GM21825 (cell line): ENCODE measurements at regions not wholly inside any gene's neighbourhood (a gene's known extent, or its start where the extent isn't known, plus 50 kb on each side); places are given as distances from the start of the nearest gene placed in this dataset.
"Not testable (repeated sequence)": the region's sequence is repeated elsewhere in the genome, so short reads cannot be mapped to it uniquely, and the experiment has no call there.

Experiments used
- ATAC-seq: cut with Tn5 transposase; IDR thresholded peaks from one replicate; pipeline ENCODE4 v1.9.1; 2021; ENCODE audit warnings: mild to moderate bottlenecking, moderate library complexity; ENCODE audit not compliant: unreplicated experiment

GRCh38 chr3:38966811-38967692 is 84.7 kb downstream of the SCN11A start:
- ATAC-seq, result no peak

GRCh38 chr3:38964646-38965045 is 87.1 kb downstream of the SCN11A start:
- no peak for ATAC-seq

- ATAC-seq, result no peak
Observed at GRCh38 chr3:38964204-38964603, 87.5 kb downstream of the SCN11A start.

- peak; percentile 60 for ATAC-seq
Observed at GRCh38 chr3:38960953-38961622, 90.7 kb downstream of the SCN11A start.

- ATAC-seq, result no peak
Observed at GRCh38 chr3:38960042-38960622, 91.6 kb downstream of the SCN11A start.

- ATAC-seq, result no peak
Observed at GRCh38 chr3:38958026-38958720, 93.6 kb downstream of the SCN11A start.

- ATAC-seq, result no peak
Observed at GRCh38 chr3:38957296-38957695, 94.4 kb downstream of the SCN11A start.

GRCh38 chr3:38952721-38953120 is 99.0 kb downstream of the SCN11A start:
- no peak for ATAC-seq

GRCh38 chr3:38951167-38951566 is 100.6 kb downstream of the SCN11A start:
- ATAC-seq, result not testable (repeated sequence)

- ATAC-seq, result no peak
Observed at GRCh38 chr3:38950581-38950980, 101.2 kb downstream of the SCN11A start.

GRCh38 chr3:38949994-38950393 is 101.8 kb downstream of the SCN11A start:
- ATAC-seq, result no peak

GRCh38 chr3:38940394-38940793 is 111.3 kb downstream of the SCN11A start:
- ATAC-seq, result no peak

GRCh38 chr3:38925351-38925750 is 109.3 kb upstream of the SCN10A start:
- no peak for ATAC-seq

- ATAC-seq, result no peak
Observed at GRCh38 chr3:38916706-38917105, 100.7 kb upstream of the SCN10A start.

GRCh38 chr3:38907426-38907825 is 91.4 kb upstream of the SCN10A start:
- no peak for ATAC-seq

GRCh38 chr3:38890426-38890825 is 74.4 kb upstream of the SCN10A start:
- ATAC-seq, result no peak

GRCh38 chr3:38878646-38879045 is 62.6 kb upstream of the SCN10A start:
- ATAC-seq, result no peak
